IMR-90 (cell line): ENCODE measurements at regions not wholly inside any gene's neighbourhood (a gene's known extent, or its start where the extent isn't known, plus 50 kb on each side); places are given as distances from the start of the nearest gene placed in this dataset.

Experiments
- ATAC-seq: fragments of 200-7000 bp; cut with Tn5 transposase; 2 replicates; pipeline ENCODE4 v1.9.1; 2020; ENCODE audit warnings: low read depth, mild to moderate bottlenecking, moderate library complexity
- BruUV-seq: library from RNA; stranded (reverse); fragments of 400-500 nt; replicated peaks from 2 replicates; lab custom pipeline; 2021; lab: Mats Ljungman, UMichigan
- CTCF ChIA-PET: fragments of 300-600 bp; formaldehyde crosslinking; extraction: SDS; loops from one replicate; lab custom pipeline; 2021; ENCODE audit warnings: antibody characterized with exemption; lab: Yijun Ruan, JAX
- POLR2A ChIA-PET: fragments of 300-600 bp; sonication (Branson Sonifier 250); formaldehyde crosslinking; loops from one replicate; lab custom pipeline; 2022; ENCODE audit warnings: antibody characterized with exemption; ENCODE audit not compliant: unreplicated experiment; lab: Charles Lee
- DNase-seq: peaks from one replicate; pipeline ENCODE4 v3.0.0; 2013
- H2AFZ ChIP-seq: replicated peaks from 2 replicates; pipeline ENCODE3; 2013; ENCODE audit warnings: low read length, mild to moderate bottlenecking; ENCODE audit not compliant: poor library complexity
- H2AK5ac ChIP-seq: 2 replicates; pipeline ENCODE4 v1.6.1; 2013; ENCODE audit warnings: low read depth, low read length, inconsistent platforms
- H2AK9ac ChIP-seq: replicated peaks from 2 replicates; pipeline ENCODE3; 2013; ENCODE audit warnings: mild to moderate bottlenecking, low read depth, low read length, moderate library complexity; ENCODE audit not compliant: poor library complexity
- H2BK120ac ChIP-seq: 2 replicates; pipeline ENCODE4 v1.6.1; 2013; ENCODE audit warnings: low read depth, low read length, inconsistent platforms
- H2BK15ac ChIP-seq: 3 replicates; pipeline ENCODE4 v1.6.1; 2013; ENCODE audit warnings: low read depth, low read length, inconsistent platforms
- H2BK20ac ChIP-seq: 2 replicates; pipeline ENCODE4 v1.6.1; 2013; ENCODE audit warnings: low read depth, mild to moderate bottlenecking, inconsistent platforms, low read length, moderate library complexity
- H2BK5ac ChIP-seq: 2 replicates; pipeline ENCODE4 v1.6.1; 2013; ENCODE audit warnings: mild to moderate bottlenecking, low read depth, low read length, inconsistent platforms; ENCODE audit not compliant: poor library complexity, severe bottlenecking
- H3K14ac ChIP-seq: replicated peaks from 2 replicates; pipeline ENCODE4 v1.6.1; 2013; ENCODE audit warnings: low read depth, low read length, inconsistent platforms
- H3K18ac ChIP-seq: 2 replicates; pipeline ENCODE4 v1.6.1; 2013; ENCODE audit warnings: low read depth, low read length, control low read depth
- H3K23ac ChIP-seq: 2 replicates; pipeline ENCODE4 v1.6.1; 2013; ENCODE audit warnings: low read depth, low read length, inconsistent platforms
- H3K27ac ChIP-seq: 2 replicates; pipeline ENCODE4 v1.5.1; 2013; ENCODE audit warnings: mild to moderate bottlenecking, control low read depth, low read length; ENCODE audit not compliant: insufficient read depth
- H3K27me3 ChIP-seq: 2 replicates; pipeline ENCODE4 v1.6.1; 2013; ENCODE audit warnings: low read length; ENCODE audit not compliant: control insufficient read depth, insufficient read depth
- H3K36me3 ChIP-seq: 2 replicates; pipeline ENCODE4 v1.6.1; 2013; ENCODE audit warnings: low read length, mixed read lengths; ENCODE audit not compliant: control insufficient read depth, insufficient read depth
- H3K4ac ChIP-seq: 2 replicates; pipeline ENCODE4 v1.6.1; 2013; ENCODE audit warnings: low read depth, low read length, inconsistent platforms
- H3K4me1 ChIP-seq: 2 replicates; pipeline ENCODE4 v1.6.1; 2013; ENCODE audit warnings: low read length, mixed read lengths; ENCODE audit not compliant: control insufficient read depth, insufficient read depth
- H3K4me2 ChIP-seq: 2 replicates; pipeline ENCODE4 v1.6.1; 2013; ENCODE audit warnings: low read depth, mild to moderate bottlenecking, control low read depth, low read length, moderate library complexity
- H3K4me3 ChIP-seq: 2 replicates; pipeline ENCODE4 v1.5.1; 2013; ENCODE audit warnings: low read depth, mild to moderate bottlenecking, control low read depth, low read length, moderate library complexity; ENCODE audit not compliant: insufficient read depth
- H3K56ac ChIP-seq: 2 replicates; pipeline ENCODE4 v1.6.1; 2013; ENCODE audit warnings: low read length, inconsistent platforms; ENCODE audit not compliant: insufficient read depth; ENCODE audit errors: extremely low read depth
- H3K79me1 ChIP-seq, 2 experiments: 2 replicates each; pipeline ENCODE4 v1.6.1; 2013; ENCODE audit warnings: low read length in 2 of 2, inconsistent platforms in 1 of 2, low read depth in 1 of 2
- H3K9ac ChIP-seq: 2 replicates; pipeline ENCODE4 v1.6.1; 2013; ENCODE audit warnings: low read depth, low read length, control low read depth
- H3K9me1 ChIP-seq: 2 replicates; pipeline ENCODE4 v1.6.1; 2013; ENCODE audit warnings: low read length, inconsistent platforms; ENCODE audit not compliant: insufficient read depth
- H3K9me3 ChIP-seq: 2 replicates; pipeline ENCODE4 v1.6.1; 2013; ENCODE audit warnings: low read length; ENCODE audit not compliant: control insufficient read depth, insufficient read depth
- H4K20me1 ChIP-seq: 2 replicates; pipeline ENCODE4 v1.6.1; 2013; ENCODE audit warnings: low read length, inconsistent platforms; ENCODE audit not compliant: insufficient read depth
- H4K5ac ChIP-seq: 2 replicates; pipeline ENCODE4 v1.6.1; 2013; ENCODE audit warnings: mild to moderate bottlenecking, low read depth, low read length, control low read depth
- H4K8ac ChIP-seq, 2 experiments: 2 replicates each; pipeline ENCODE4 v1.6.1; 2013; ENCODE audit warnings: low read depth in 2 of 2, low read length in 2 of 2, control low read depth in 1 of 2, inconsistent platforms in 1 of 2
- H4K91ac ChIP-seq: 2 replicates; pipeline ENCODE4 v1.6.1; 2013; ENCODE audit warnings: low read depth, low read length, inconsistent platforms; ENCODE audit not compliant: insufficient read depth
- BHLHE40 ChIP-seq: fragments of 150-350 bp; IDR thresholded peaks from 2 replicates; pipeline ENCODE4 v1.6.1; 2016; ENCODE audit warnings: mild to moderate bottlenecking, low read depth, low read length
- CEBPB ChIP-seq: IDR thresholded peaks from 2 replicates; pipeline ENCODE4 v1.6.1; 2012; ENCODE audit warnings: low read depth, low read length, improper control_type of control experiment
- CHD1 ChIP-seq: IDR thresholded peaks from 2 replicates; pipeline ENCODE4 v1.6.1; 2012; ENCODE audit warnings: low read depth, low read length, improper control_type of control experiment
- CTCF ChIP-seq: conservative IDR thresholded peaks from 2 replicates; pipeline ENCODE4 v1.5.1; 2012; ENCODE audit warnings: mild to moderate bottlenecking, low read depth, low read length, improper control_type of control experiment
- MAFK ChIP-seq: IDR thresholded peaks from 2 replicates; pipeline ENCODE4 v1.6.1; 2012; ENCODE audit warnings: low read depth, low read length, improper control_type of control experiment
- MAZ ChIP-seq: IDR thresholded peaks from 2 replicates; pipeline ENCODE4 v1.6.1; 2012; ENCODE audit warnings: low read depth, mild to moderate bottlenecking, low read length, improper control_type of control experiment, moderate library complexity, borderline replicate concordance
- MXI1 ChIP-seq: IDR thresholded peaks from 2 replicates; pipeline ENCODE4 v1.6.1; 2012; ENCODE audit warnings: low read depth, mild to moderate bottlenecking, low read length, moderate library complexity, borderline replicate concordance
- NFE2L2 ChIP-seq: fragments of 150-350 bp; IDR thresholded peaks from 2 replicates; pipeline ENCODE4 v1.6.1; 2016; ENCODE audit warnings: low read depth, mild to moderate bottlenecking, low read length
- RCOR1 ChIP-seq: IDR thresholded peaks from 2 replicates; pipeline ENCODE4 v1.6.1; 2012; ENCODE audit warnings: mild to moderate bottlenecking, low read length, improper control_type of control experiment; ENCODE audit not compliant: insufficient replicate concordance
- RFX5 ChIP-seq: IDR thresholded peaks from 2 replicates; pipeline ENCODE4 v1.8.0; 2012; ENCODE audit warnings: low read depth, mild to moderate bottlenecking, low read length, moderate library complexity
- SMC3 ChIP-seq: fragments of 150-350 bp; IDR thresholded peaks from 2 replicates; pipeline ENCODE4 v1.6.1; 2016; ENCODE audit warnings: low read depth, mild to moderate bottlenecking, antibody characterized with exemption, low read length, moderate library complexity
- WGBS, 2 experiments: methylation state at CpG; one replicate each; pipeline versions ENCODE4 v1.1.5 to v1.1.7; 2013; ENCODE audit warnings: missing lambda C conversion rate in 2 of 2; ENCODE audit not compliant: insufficient read length in 1 of 2; ENCODE audit errors: extremely low coverage in 2 of 2; 5-methylcytosine and 5-hydroxymethylcytosine counted together
- dilution Hi-C: fragments of 300-500 bp; cut with HindIII; formaldehyde crosslinking; loops from one replicate; pipeline ENCODE4 v1.14.3; 2018; ENCODE audit warnings: low sequenced_read_pairs; ENCODE audit not compliant: unreplicated experiment
- in situ Hi-C: fragments of 300-500 bp; cut with MboI; formaldehyde crosslinking; loops from 3 replicates; pipeline ENCODE4 v1.14.3; 2019; ENCODE audit warnings: low sequenced_read_pairs, inconsistent platforms, mixed read lengths
- intact Hi-C: fragments of 100-400 bp; cut with micrococcal nuclease; formaldehyde crosslinking; loops from 2 replicates; pipeline ENCODE4 v1.10.0; 2022
- TF ChIP-seq, protein P1 (sequence below): fragments of 150-350 bp; IDR thresholded peaks from 2 replicates; pipeline ENCODE4 v1.6.1; 2016; ENCODE audit warnings: low read depth, mild to moderate bottlenecking, low read length, moderate library complexity, borderline replicate concordance

- CTCF ChIA-PET = no interaction called here
- no peaks in the 10 kb centered on the region for H3K9me1 ChIP-seq
- DNase-seq = no peak
Measured at GRCh38 chr2:56898986-56899385, 715.2 kb downstream of the CCDC85A start.

More at GRCh38 chr2:56898986-56899385, 715.2 kb downstream of the CCDC85A start:
- POLR2A ChIA-PET = no interaction called here
- Histone ChIP-seq H3K79me1 (no peaks in the 10 kb centered on the region), H3K4me3 (no peak overlapping the region), H3K18ac (no peak overlapping the region), H3K14ac (no peak overlapping the region), H3K27ac (no peak overlapping the region), H3K4ac (no peak overlapping the region), H3K9ac (no peak overlapping the region), H2BK120ac (no peak overlapping the region), H3K4me1 (no peaks in the 10 kb centered on the region), H2BK15ac (no peak overlapping the region), H3K56ac (no peak overlapping the region), H4K5ac (no peak overlapping the region), H4K91ac (no peak overlapping the region), H3K4me2 (no peak overlapping the region), H2AK5ac (no peak overlapping the region), H2BK20ac (no peak overlapping the region), H2AFZ (no peak overlapping the region), H3K36me3 (no peaks in the 10 kb centered on the region), H4K8ac (no peak overlapping the region), H4K20me1 (no peaks in the 10 kb centered on the region), H2BK5ac (no peak overlapping the region), H3K23ac (no peak overlapping the region), H3K27me3 (no peaks in the 10 kb centered on the region), H3K9me3 (no peaks in the 10 kb centered on the region; the same call in 1 of the 2 replicates), H2AK9ac (no peak overlapping the region)
- TF ChIP-seq RCOR1 (no peak), CHD1 (no peak), RFX5 (no peak), CTCF (no peak), MXI1 (no peak), BHLHE40 (no peak), NFE2L2 (no peak), SMC3 (no peak), MAZ (no peak), MAFK (no peak), CEBPB (no peak)
- TF ChIP-seq, protein P1, sequence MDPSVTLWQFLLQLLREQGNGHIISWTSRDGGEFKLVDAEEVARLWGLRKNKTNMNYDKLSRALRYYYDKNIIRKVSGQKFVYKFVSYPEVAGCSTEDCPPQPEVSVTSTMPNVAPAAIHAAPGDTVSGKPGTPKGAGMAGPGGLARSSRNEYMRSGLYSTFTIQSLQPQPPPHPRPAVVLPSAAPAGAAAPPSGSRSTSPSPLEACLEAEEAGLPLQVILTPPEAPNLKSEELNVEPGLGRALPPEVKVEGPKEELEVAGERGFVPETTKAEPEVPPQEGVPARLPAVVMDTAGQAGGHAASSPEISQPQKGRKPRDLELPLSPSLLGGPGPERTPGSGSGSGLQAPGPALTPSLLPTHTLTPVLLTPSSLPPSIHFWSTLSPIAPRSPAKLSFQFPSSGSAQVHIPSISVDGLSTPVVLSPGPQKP = no peak
- dilution Hi-C loops = no loop called here
- no peak for ATAC-seq
- intact Hi-C loops = no loop called here
- in situ Hi-C loops = no loop called here
- WGBS, 2 experiments = no CpG with 5 or more reads among the region's 1 CpG
- BruUV-seq = no TSS peak
